HCT116 (cell line): ENCODE measurements at regions not wholly inside any gene's neighbourhood (a gene's known extent, or its start where the extent isn't known, plus 50 kb on each side); places are given as distances from the start of the nearest gene placed in this dataset.

Source experiments
- ATAC-seq: fragments of 200-7000 bp; cut with Tn5 transposase; 2 replicates; pipeline ENCODE4 v1.9.1; 2020; ENCODE audit warnings: mild to moderate bottlenecking, moderate library complexity
- BruUV-seq: library from RNA; stranded (reverse); fragments of 400-500 nt; replicated peaks from 2 replicates; lab custom pipeline; 2021; lab: Mats Ljungman, UMichigan
- CTCF ChIA-PET: fragments of 300-600 bp; sonication (Branson Sonifier 250); formaldehyde crosslinking; loops from one replicate; lab custom pipeline; 2021; ENCODE audit warnings: antibody characterized with exemption; lab: Charles Lee
- POLR2A ChIA-PET: fragments of 300-600, 350-600 bp; sonication (Branson Sonifier 250); formaldehyde crosslinking; loops from one replicate; lab custom pipeline; 2021; ENCODE audit warnings: antibody characterized with exemption; lab: Charles Lee
- RAD21 ChIA-PET, 2 experiments: fragments of 300-600 bp; sonication (Branson Sonifier 250); formaldehyde crosslinking; loops; one replicate each; lab custom pipeline; 2023; ENCODE audit warnings: low total read pairs in 2 of 2; ENCODE audit not compliant: uncharacterized antibody in 2 of 2, unreplicated experiment in 2 of 2, low non-redundant PET in 1 of 2; lab: Charles Lee
- DNase-seq: peaks from one replicate; pipeline ENCODE4 v3.0.0-alpha.2; 2010; ENCODE audit warnings: low read depth, low spot score
- H2AFZ ChIP-seq: fragments of 200-600 bp; shearing (Covaris generic), sonication (generic); 2 replicates; pipeline ENCODE4 v1.6.1; 2017; ENCODE audit warnings: low read depth, mixed run types, mixed read lengths, antibody characterized with exemption, low read length; ENCODE audit not compliant: poor library complexity, severe bottlenecking
- H3K27ac ChIP-seq: 2 replicates; pipeline ENCODE4 v1.5.1; 2012; ENCODE audit warnings: low read depth, low read length
- H3K27me3 ChIP-seq: fragments of 200-600 bp; sonication (generic); 2 replicates; pipeline ENCODE4 v1.6.1; 2016; ENCODE audit warnings: mixed run types, low read length, mixed read lengths; ENCODE audit not compliant: insufficient read depth
- H3K36me3 ChIP-seq, 2 experiments: fragments of 200-500 bp in 1 of 2; fragments of 200-600 bp in 1 of 2; sonication (Bioruptor generic) in 1 of 2; sonication (generic) in 1 of 2; 2 replicates each; pipeline versions ENCODE4 v1.5.1 to v1.6.1; 2014 to 2016; ENCODE audit warnings: low read length in 2 of 2, inconsistent platforms in 1 of 2, mixed read lengths in 1 of 2, mixed run types in 1 of 2; ENCODE audit not compliant: insufficient read depth in 2 of 2, control insufficient read depth in 1 of 2
- H3K4me1 ChIP-seq, 2 experiments: fragments of 200-600 bp in 1 of 2; sonication (generic) in 1 of 2; 2 replicates each; pipeline versions ENCODE4 v1.5.1 to v1.6.1; 2012 to 2017; ENCODE audit warnings: low read length in 2 of 2, inconsistent platforms in 1 of 2, mild to moderate bottlenecking in 1 of 2, mixed read lengths in 1 of 2, mixed run types in 1 of 2, moderate library complexity in 1 of 2; ENCODE audit not compliant: insufficient read depth in 2 of 2, control insufficient read depth in 1 of 2
- H3K4me2 ChIP-seq: fragments of 200-600 bp; sonication (generic); 2 replicates; pipeline ENCODE4 v1.6.1; 2017; ENCODE audit warnings: mixed run types, low read length, mixed read lengths
- H3K4me3 ChIP-seq, 2 experiments: fragments of 200-600 bp in 1 of 2; sonication (generic) in 1 of 2; replicated peaks in 1 of 2; 2 replicates each; pipeline ENCODE4 v1.5.1; 2011 to 2016; ENCODE audit warnings: low read length in 2 of 2, control low read depth in 1 of 2, low read depth in 1 of 2, mild to moderate bottlenecking in 1 of 2, mixed read lengths in 1 of 2, mixed run types in 1 of 2
- H3K79me2 ChIP-seq: fragments of 200-600 bp; sonication (generic); 2 replicates; pipeline ENCODE4 v1.6.1; 2017; ENCODE audit warnings: mild to moderate bottlenecking, mixed run types, low read length, moderate library complexity, mixed read lengths; ENCODE audit not compliant: insufficient read depth
- H3K9ac ChIP-seq: fragments of 200-600 bp; sonication (generic); 2 replicates; pipeline ENCODE4 v1.6.1; 2016; ENCODE audit warnings: low read length, mixed read lengths
- H3K9me2 ChIP-seq: fragments of 200-600 bp; sonication (generic), shearing (Covaris generic); 2 replicates; pipeline ENCODE4 v1.6.1; 2017; ENCODE audit warnings: mixed run types, mild to moderate bottlenecking, moderate library complexity; ENCODE audit not compliant: insufficient read depth
- H3K9me3 ChIP-seq, 2 experiments: fragments of 200-500 bp in 1 of 2; fragments of 200-600 bp in 1 of 2; sonication (Bioruptor generic) in 1 of 2; sonication (generic) in 1 of 2; 2 replicates each; pipeline ENCODE4 v1.6.1; 2014 to 2017; ENCODE audit warnings: low read length in 2 of 2, mixed read lengths in 2 of 2, inconsistent platforms in 1 of 2, low read depth in 1 of 2, mild to moderate bottlenecking in 1 of 2, mixed run types in 1 of 2, moderate library complexity in 1 of 2; ENCODE audit not compliant: control insufficient read depth in 1 of 2, insufficient read depth in 1 of 2
- H4K20me1 ChIP-seq: fragments of 200-600 bp; sonication (generic), shearing (Covaris generic); 2 replicates; pipeline ENCODE4 v1.6.1; 2017; ENCODE audit warnings: mixed run types, mild to moderate bottlenecking, moderate library complexity; ENCODE audit not compliant: insufficient read depth
- ATF3 ChIP-seq: IDR thresholded peaks from 2 replicates; pipeline ENCODE4 v1.6.1; 2012
- CBX3 ChIP-seq: IDR thresholded peaks from 2 replicates; pipeline ENCODE4 v1.6.1; 2012; ENCODE audit warnings: low read depth
- CEBPB ChIP-seq: IDR thresholded peaks from 2 replicates; pipeline ENCODE4 v1.6.1; 2012; ENCODE audit warnings: low read depth
- CTCF ChIP-seq, 3 experiments: fragments of 200-600 bp in 1 of 3; sonication (generic) in 1 of 3; IDR thresholded peaks in 2 of 3; conservative IDR thresholded peaks in 1 of 3; 2 replicates each; pipeline ENCODE4 v1.5.1; 2012 to 2017; ENCODE audit warnings: low read depth in 2 of 3, low read length in 2 of 3, antibody characterized with exemption in 1 of 3, borderline replicate concordance in 1 of 3, control low read depth in 1 of 3, mild to moderate bottlenecking in 1 of 3, mixed read lengths in 1 of 3, mixed run types in 1 of 3, moderate library complexity in 1 of 3; ENCODE audit not compliant: insufficient read depth in 1 of 3
- EGR1 ChIP-seq: IDR thresholded peaks from 2 replicates; pipeline ENCODE4 v1.6.1; 2012; ENCODE audit warnings: low read depth
- ELF1 ChIP-seq: IDR thresholded peaks from 2 replicates; pipeline ENCODE4 v1.6.1; 2012; ENCODE audit warnings: low read depth, borderline replicate concordance
- EZH2 ChIP-seq: fragments of 200-600 bp; sonication (generic); IDR thresholded peaks from 2 replicates; pipeline ENCODE4 v1.6.1; 2017; ENCODE audit warnings: antibody characterized with exemption, mixed run types
- FOSL1 ChIP-seq: IDR thresholded peaks from 2 replicates; pipeline ENCODE4 v1.6.1; 2012; ENCODE audit warnings: low read depth
- JUND ChIP-seq: IDR thresholded peaks from 2 replicates; pipeline ENCODE4 v1.6.1; 2012
- POLR2A ChIP-seq: IDR thresholded peaks from 2 replicates; pipeline ENCODE4 v1.7.0; 2011; ENCODE audit warnings: borderline replicate concordance; ENCODE audit not compliant: insufficient read depth, insufficient read length; ENCODE audit errors: extremely low read depth
- RAD21 ChIP-seq: IDR thresholded peaks from 2 replicates; pipeline ENCODE4 v1.6.1; 2012; ENCODE audit warnings: low read depth, mild to moderate bottlenecking
- SIN3A ChIP-seq: IDR thresholded peaks from 2 replicates; pipeline ENCODE4 v1.6.1; 2012; ENCODE audit warnings: low read depth
- SP1 ChIP-seq: IDR thresholded peaks from 2 replicates; pipeline ENCODE4 v1.6.1; 2012; ENCODE audit warnings: low read depth
- SRF ChIP-seq: IDR thresholded peaks from 2 replicates; pipeline ENCODE4 v1.6.1; 2012; ENCODE audit warnings: low read depth
- TCF7L2 ChIP-seq: IDR thresholded peaks from 2 replicates; pipeline ENCODE4 v1.7.0; 2011; ENCODE audit warnings: borderline replicate concordance, inconsistent platforms; ENCODE audit not compliant: insufficient read depth, insufficient read length; ENCODE audit errors: extremely low read depth
- YY1 ChIP-seq: IDR thresholded peaks from 2 replicates; pipeline ENCODE4 v1.6.1; 2011; ENCODE audit warnings: low read length, low read depth, moderate library complexity, mild to moderate bottlenecking; ENCODE audit not compliant: insufficient replicate concordance; ENCODE audit errors: extremely low read depth
- ZFX ChIP-seq: fragments of 450-650 bp; IDR thresholded peaks from 2 replicates; pipeline ENCODE4 v1.6.1; 2017
- ZNF274 ChIP-seq: fragments of 200-500 bp; sonication (Bioruptor generic); IDR thresholded peaks from 2 replicates; pipeline ENCODE4 v1.6.1; 2014; ENCODE audit warnings: mild to moderate bottlenecking, low read depth, low read length, inconsistent platforms
- intact Hi-C: fragments of 100-400 bp; cut with micrococcal nuclease; formaldehyde crosslinking; loops from 2 replicates; pipeline ENCODE4 v1.10.0; 2022
- TF ChIP-seq, protein P1 (sequence below): IDR thresholded peaks from 2 replicates; pipeline ENCODE4 v1.6.1; 2012

GRCh38 chr2:53582556-53582955 is 185.0 kb upstream of the CHAC2 start:
- H4K20me1 ChIP-seq = no peaks in the 10 kb centered on the region
- ChIA-PET RAD21 (no interaction called here), POLR2A (interaction anchor here (0.5 kb wide), 1 partner anchor 11 kb away, joined by 3 read pairs; no protein-coding TSS in a partner anchor), CTCF (no interaction called here)
- H2AFZ ChIP-seq = no peak overlapping the region
- H3K4me1 ChIP-seq = no peaks in the 10 kb centered on the region
- H3K4me2 ChIP-seq = no peak overlapping the region
- intact Hi-C loops = no loop called here
- no peak overlapping the region for H3K4me3 ChIP-seq
- no peak overlapping the region for H3K9ac ChIP-seq
- ATAC-seq = no peak
- no peaks in the 10 kb centered on the region for H3K9me3 ChIP-seq
- H3K27ac ChIP-seq = no peak overlapping the region
- DNase-seq = no peak
- H3K27me3 ChIP-seq = no peaks in the 10 kb centered on the region
- no TSS peak for BruUV-seq
- H3K36me3 ChIP-seq = no peaks in the 10 kb centered on the region
- H3K9me2 ChIP-seq = no peaks in the 10 kb centered on the region
- no peaks in the 10 kb centered on the region for H3K79me2 ChIP-seq
- TF ChIP-seq CEBPB = no peak
- TF ChIP-seq EGR1 = no peak
- no peak for TF ChIP-seq ZFX
- TF ChIP-seq ATF3 = no peak
- TF ChIP-seq POLR2A = no peak
- no peak for TF ChIP-seq TCF7L2
- no peak for TF ChIP-seq ELF1
- TF ChIP-seq, protein P1, sequence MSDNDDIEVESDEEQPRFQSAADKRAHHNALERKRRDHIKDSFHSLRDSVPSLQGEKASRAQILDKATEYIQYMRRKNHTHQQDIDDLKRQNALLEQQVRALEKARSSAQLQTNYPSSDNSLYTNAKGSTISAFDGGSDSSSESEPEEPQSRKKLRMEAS = no peak
- no peak for TF ChIP-seq EZH2
- no peak for TF ChIP-seq FOSL1
- TF ChIP-seq JUND = no peak
- no peak for TF ChIP-seq SIN3A

DNA sequence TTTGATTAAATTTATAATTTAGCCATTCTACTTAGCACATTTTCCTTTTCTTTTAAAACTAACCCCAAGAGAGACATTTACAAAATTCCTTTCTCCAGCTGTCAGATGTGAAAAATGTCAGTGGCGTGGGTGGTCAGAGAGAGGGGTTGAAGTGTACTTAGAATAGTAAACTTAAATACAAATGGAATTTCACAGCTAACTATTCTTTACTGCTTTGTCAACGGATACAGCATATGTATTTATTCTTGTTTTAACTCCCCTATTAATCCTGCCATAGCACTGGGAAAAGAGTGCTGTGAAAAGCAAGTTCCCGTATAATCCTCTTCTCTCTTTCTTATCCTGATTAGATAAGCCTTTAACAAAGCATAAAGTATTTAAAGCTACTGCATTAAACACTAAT is 191.4 kb upstream of the CHAC2 start:
- Histone ChIP-seq H3K4me3 (no peak overlapping the region), H3K9me2 (no peaks in the 10 kb centered on the region), H3K4me2 (no peak overlapping the region), H3K27ac (no peak overlapping the region), H3K36me3 (no peaks in the 10 kb centered on the region), H3K4me1 (no peaks in the 10 kb centered on the region), H3K27me3 (no peaks in the 10 kb centered on the region), H3K9me3 (no peaks in the 10 kb centered on the region), H4K20me1 (no peaks in the 10 kb centered on the region), H3K79me2 (no peaks in the 10 kb centered on the region), H3K9ac (no peak overlapping the region), H2AFZ (no peak overlapping the region)
- intact Hi-C loops = no loop called here
- DNase-seq (no peak), ATAC-seq (no peak)
- RAD21 ChIA-PET = no interaction called here
- no TSS peak for BruUV-seq
- CTCF ChIA-PET = no interaction called here
- POLR2A ChIA-PET = no interaction called here
- TF ChIP-seq RAD21 = no peak
- no peak for TF ChIP-seq SRF
- no peak for TF ChIP-seq YY1
- TF ChIP-seq, protein P1 = no peak
- no peak for TF ChIP-seq FOSL1
- TF ChIP-seq EGR1 = no peak
- no peak for TF ChIP-seq CTCF (IDR thresholded peaks at IDR 0.05 in 2 of 3, conservative IDR thresholded peaks at IDR 0.05 in 1 of 3; ENCODE audit: borderline replicate concordance in 1 of 3, insufficient read depth in 1 of 3, low read depth in 2 of 3, low read length in 2 of 3)
- no peak for TF ChIP-seq POLR2A
- no peak for TF ChIP-seq SIN3A
- TF ChIP-seq SP1 = no peak
- TF ChIP-seq JUND = no peak
- no peak for TF ChIP-seq ZNF274
- no peak for TF ChIP-seq ELF1
- no peak for TF ChIP-seq EZH2
- no peak for TF ChIP-seq CBX3
